Endodermal cell (in vitro differentiated cells): ENCODE measurements at regions not wholly inside any gene's neighbourhood (a gene's known extent, or its start where the extent isn't known, plus 50 kb on each side); places are given as distances from the start of the nearest gene placed in this dataset.
A peak's percentile ranks its signal among the peaks of the same experiment; 100 is the strongest.

ENCODE experiments used
- DNase-seq: peaks from one replicate; pipeline ENCODE4 v3.0.0-alpha.2; 2017
- H3K27ac ChIP-seq: 2 replicates; pipeline ENCODE4 v1.5.1; 2013; ENCODE audit warnings: mild to moderate bottlenecking, low read depth, low read length, moderate library complexity
- H3K27me3 ChIP-seq: 2 replicates; pipeline ENCODE4 v1.6.1; 2013; ENCODE audit warnings: mild to moderate bottlenecking, low read length, moderate library complexity; ENCODE audit not compliant: insufficient read depth, control insufficient read depth, poor library complexity, severe bottlenecking
- H3K36me3 ChIP-seq: 2 replicates; pipeline ENCODE4 v1.7.0; 2013; ENCODE audit warnings: mild to moderate bottlenecking, low read length, moderate library complexity; ENCODE audit not compliant: control insufficient read depth, insufficient read depth
- H3K4me1 ChIP-seq: one replicate; pipeline ENCODE4 v1.7.0; 2013; ENCODE audit warnings: low read length; ENCODE audit not compliant: control insufficient read depth, insufficient read depth
- H3K4me3 ChIP-seq: 2 replicates; pipeline ENCODE4 v1.5.1; 2013; ENCODE audit warnings: mild to moderate bottlenecking, low read length, moderate library complexity
- H3K9ac ChIP-seq: 2 replicates; pipeline ENCODE4 v1.6.1; 2013; ENCODE audit warnings: mild to moderate bottlenecking, low read length, moderate library complexity; ENCODE audit not compliant: poor library complexity, severe bottlenecking; ENCODE audit errors: extremely low read depth
- H3K9me3 ChIP-seq: 2 replicates; pipeline ENCODE4 v1.6.1; 2013; ENCODE audit warnings: mild to moderate bottlenecking, low read length, moderate library complexity; ENCODE audit not compliant: control insufficient read depth
- H3K27ac Mint-ChIP-seq: 2 replicates; pipeline ENCODE4 v1.8.0; 2020; ENCODE audit warnings: mixed read lengths
- H3K27me3 Mint-ChIP-seq: 2 replicates; pipeline ENCODE4 v1.8.0; 2021; ENCODE audit warnings: mild to moderate bottlenecking, mixed read lengths; ENCODE audit not compliant: insufficient read depth
- H3K36me3 Mint-ChIP-seq: 2 replicates; pipeline ENCODE4 v1.8.0; 2020; ENCODE audit warnings: low read depth, mixed read lengths
- H3K4me1 Mint-ChIP-seq: 2 replicates; pipeline ENCODE4 v1.8.0; 2020; ENCODE audit warnings: mixed read lengths
- H3K4me3 Mint-ChIP-seq: 2 replicates; pipeline ENCODE4 v1.8.0; 2020; ENCODE audit warnings: mild to moderate bottlenecking, moderate library complexity, mixed read lengths
- H3K9me3 Mint-ChIP-seq: 2 replicates; pipeline ENCODE4 v1.8.0; 2020; ENCODE audit warnings: mild to moderate bottlenecking, mixed read lengths
- WGBS, 2 experiments: methylation state at CpG; one replicate each; pipeline versions ENCODE4 v1.1.5 to v1.1.7; 2013; ENCODE audit warnings: missing lambda C conversion rate in 2 of 2, mixed read lengths in 1 of 2; ENCODE audit not compliant: insufficient coverage in 1 of 2, insufficient read length in 1 of 2; 5-methylcytosine and 5-hydroxymethylcytosine counted together
- TF ChIP-seq, protein P1 (sequence below): fragments of 200-600 bp; sonication (generic); conservative IDR thresholded peaks from 2 replicates; pipeline ENCODE4 v1.5.0; 2021; ENCODE audit warnings: antibody characterized with exemption, mild to moderate bottlenecking

DNA sequence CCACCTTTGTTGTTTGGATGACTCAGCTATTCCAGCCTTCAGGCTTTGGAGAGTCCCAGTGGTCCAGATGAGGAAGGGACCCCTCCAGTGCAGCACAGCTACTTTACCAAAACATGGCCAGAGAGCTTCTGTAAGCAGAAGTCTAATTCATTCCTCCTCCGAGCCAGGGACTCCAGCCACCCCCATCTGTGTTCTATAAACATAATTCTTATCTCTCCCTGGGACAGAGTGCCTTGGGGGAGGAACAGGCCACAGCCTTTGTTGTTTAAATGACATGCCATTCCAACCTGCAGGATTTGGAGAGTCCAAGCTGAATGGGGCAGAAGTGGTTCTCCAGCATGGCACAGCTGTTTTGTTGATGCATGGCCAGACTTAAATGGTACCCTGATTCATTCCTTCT, 994.0 kb downstream of the TRHDE start:
- H3K4me3 ChIP-seq, result no peak overlapping the region
- Mint-ChIP-seq H3K9me3 (peaks cover 33% of the 10 kb centered on the region), H3K36me3 (peaks cover 3% of the 10 kb centered on the region), H3K27me3 (no peaks in the 10 kb centered on the region), H3K4me1 (peaks cover 10% of the 10 kb centered on the region), H3K27ac (no peak overlapping the region), H3K4me3 (no peak overlapping the region)
- H3K27me3 ChIP-seq, result no peaks in the 10 kb centered on the region
- DNase-seq, result peak; percentile 43
- 88% methylated on average over 1 of the region's 1 CpG; no CpG with 5 or more reads in 1 of the 2 experiments for WGBS, 2 experiments
- peaks cover 18% of the 10 kb centered on the region for H3K9me3 ChIP-seq
- H3K4me1 ChIP-seq, result peaks cover 7% of the 10 kb centered on the region
- H3K27ac ChIP-seq, result no peak overlapping the region
- H3K36me3 ChIP-seq, result no peaks in the 10 kb centered on the region
- H3K9ac ChIP-seq, result no peak overlapping the region
- TF ChIP-seq, protein P1, sequence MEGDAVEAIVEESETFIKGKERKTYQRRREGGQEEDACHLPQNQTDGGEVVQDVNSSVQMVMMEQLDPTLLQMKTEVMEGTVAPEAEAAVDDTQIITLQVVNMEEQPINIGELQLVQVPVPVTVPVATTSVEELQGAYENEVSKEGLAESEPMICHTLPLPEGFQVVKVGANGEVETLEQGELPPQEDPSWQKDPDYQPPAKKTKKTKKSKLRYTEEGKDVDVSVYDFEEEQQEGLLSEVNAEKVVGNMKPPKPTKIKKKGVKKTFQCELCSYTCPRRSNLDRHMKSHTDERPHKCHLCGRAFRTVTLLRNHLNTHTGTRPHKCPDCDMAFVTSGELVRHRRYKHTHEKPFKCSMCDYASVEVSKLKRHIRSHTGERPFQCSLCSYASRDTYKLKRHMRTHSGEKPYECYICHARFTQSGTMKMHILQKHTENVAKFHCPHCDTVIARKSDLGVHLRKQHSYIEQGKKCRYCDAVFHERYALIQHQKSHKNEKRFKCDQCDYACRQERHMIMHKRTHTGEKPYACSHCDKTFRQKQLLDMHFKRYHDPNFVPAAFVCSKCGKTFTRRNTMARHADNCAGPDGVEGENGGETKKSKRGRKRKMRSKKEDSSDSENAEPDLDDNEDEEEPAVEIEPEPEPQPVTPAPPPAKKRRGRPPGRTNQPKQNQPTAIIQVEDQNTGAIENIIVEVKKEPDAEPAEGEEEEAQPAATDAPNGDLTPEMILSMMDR, result no peak

DNA sequence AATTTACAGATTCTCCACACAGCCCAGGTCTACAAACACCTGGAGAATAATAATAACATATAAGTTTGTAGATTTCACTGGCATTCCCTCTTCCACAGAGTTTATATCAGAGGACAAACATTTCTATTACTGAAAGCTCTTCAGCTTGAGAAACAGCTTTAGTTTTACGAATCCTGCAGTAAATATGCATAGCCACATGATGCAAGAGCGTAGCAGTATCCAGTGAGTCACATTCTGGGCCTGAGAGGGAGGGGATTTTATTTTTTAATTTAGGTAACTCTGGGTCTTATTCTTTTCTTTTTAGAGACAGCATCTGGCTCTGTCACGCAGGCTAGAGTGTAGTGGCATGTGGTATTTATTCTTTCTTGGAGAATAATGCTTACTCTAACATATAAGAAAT, 1002.8 kb downstream of the TRHDE start:
- TF ChIP-seq, protein P1, result no peak
- H3K36me3 ChIP-seq, result no peaks in the 10 kb centered on the region
- H3K9me3 Mint-ChIP-seq, result peaks cover 22% of the 10 kb centered on the region
- H3K4me1 Mint-ChIP-seq, result peaks cover 27% of the 10 kb centered on the region
- H3K4me1 ChIP-seq, result peaks cover 4% of the 10 kb centered on the region
- H3K9me3 ChIP-seq, result peaks cover 32% of the 10 kb centered on the region
- no peaks in the 10 kb centered on the region for H3K27me3 ChIP-seq
- WGBS, 2 experiments, result 93% methylated on average over 2 of the region's 3 CpGs; no CpG with 5 or more reads in 1 of the 2 experiments
- H3K27me3 Mint-ChIP-seq, result no peaks in the 10 kb centered on the region
- DNase-seq, result no peak
- H3K27ac ChIP-seq, result no peak overlapping the region
- no peak overlapping the region for H3K4me3 Mint-ChIP-seq
- H3K9ac ChIP-seq, result no peak overlapping the region
- no peak overlapping the region for H3K27ac Mint-ChIP-seq
- no peak overlapping the region for H3K4me3 ChIP-seq
- no peaks in the 10 kb centered on the region for H3K36me3 Mint-ChIP-seq

DNA sequence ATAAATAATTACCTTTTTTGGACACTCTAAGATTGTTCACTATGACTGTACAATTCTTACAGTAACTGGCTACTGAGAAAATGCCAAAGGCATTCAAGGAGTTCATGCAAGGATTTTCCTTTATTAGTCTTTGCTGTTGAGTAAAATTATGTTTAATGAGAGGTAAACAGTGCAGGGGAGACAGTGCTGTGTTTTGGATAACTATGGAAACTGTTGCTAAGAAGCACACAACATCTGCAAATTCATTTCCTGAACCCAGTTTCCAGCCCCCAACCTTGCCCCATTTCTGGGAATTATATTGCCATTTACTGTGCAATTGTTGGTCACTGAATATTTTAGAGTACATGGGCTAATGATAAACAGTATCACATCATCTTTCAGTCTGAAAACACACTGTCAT, 1005.8 kb downstream of the TRHDE start:
- Histone ChIP-seq H3K27me3 (no peaks in the 10 kb centered on the region), H3K27ac (no peak overlapping the region), H3K4me3 (no peak overlapping the region), H3K9ac (no peak overlapping the region), H3K9me3 (peaks cover 24% of the 10 kb centered on the region), H3K4me1 (peaks cover 4% of the 10 kb centered on the region), H3K36me3 (no peaks in the 10 kb centered on the region)
- Mint-ChIP-seq H3K9me3 (peaks cover 7% of the 10 kb centered on the region), H3K36me3 (no peaks in the 10 kb centered on the region), H3K27ac (no peak overlapping the region), H3K27me3 (no peaks in the 10 kb centered on the region), H3K4me3 (no peak overlapping the region), H3K4me1 (peaks cover 27% of the 10 kb centered on the region)
- TF ChIP-seq, protein P1, result no peak
- no peak for DNase-seq
